Activated CD4-positive, alpha-beta T cell treated with anti-CD3 and anti-CD28 coated beads for 1 hour (primary cell): ENCODE measurements at regions not wholly inside any gene's neighbourhood (a gene's known extent, or its start where the extent isn't known, plus 50 kb on each side); places are given as distances from the start of the nearest gene placed in this dataset.
"Not testable (repeated sequence)": the region's sequence is repeated elsewhere in the genome, so short reads cannot be mapped to it uniquely, and the experiment has no call there.

Source experiments
- DNase-seq: peaks from one replicate; pipeline ENCODE4 v3.0.0-alpha.2; 2020

GRCh38 chr6:85355816-85356215 lies 94.1 kb upstream of the NT5E start:
- no peak for DNase-seq

DNA sequence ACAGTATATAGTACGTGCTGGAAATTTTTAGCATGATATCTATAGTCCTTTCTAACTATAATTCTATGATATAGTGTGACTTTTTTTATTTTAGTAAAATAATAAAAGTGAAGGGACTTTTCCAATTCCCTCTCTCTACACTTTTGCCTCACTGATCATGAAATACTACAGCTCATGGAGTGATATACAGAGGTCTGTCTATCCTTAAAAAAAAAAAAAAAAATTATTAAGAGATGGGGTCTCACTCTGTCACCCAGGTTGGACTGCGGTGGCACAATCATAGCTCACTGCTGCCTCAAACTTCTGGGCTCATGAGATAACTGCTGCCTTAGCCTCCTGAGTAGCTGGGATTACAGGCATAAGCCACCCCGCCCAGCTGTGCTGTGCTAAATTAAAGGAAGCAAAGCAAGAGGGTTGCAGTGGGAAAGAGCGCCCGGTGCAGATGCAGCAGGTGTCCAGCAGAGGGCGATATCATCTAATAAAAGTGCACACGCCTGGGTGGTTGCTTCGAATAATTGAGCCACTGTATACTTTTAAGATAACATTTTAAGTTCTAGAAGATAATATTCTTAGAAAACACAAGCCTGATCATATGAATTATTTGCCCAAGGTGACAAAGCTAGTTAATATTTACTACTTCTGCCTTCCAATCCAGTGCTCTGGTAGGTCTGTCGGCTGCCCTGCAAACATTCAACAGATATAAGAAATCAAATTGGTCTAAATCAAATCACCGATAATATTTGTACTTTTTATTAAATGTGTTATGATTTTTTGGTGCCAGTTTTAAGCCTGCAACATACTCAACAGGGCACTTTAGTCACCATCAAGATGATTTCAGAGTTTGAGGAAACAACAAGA lies 94.9 kb upstream of the NT5E start:
- DNase-seq = peak; percentile 15

DNA sequence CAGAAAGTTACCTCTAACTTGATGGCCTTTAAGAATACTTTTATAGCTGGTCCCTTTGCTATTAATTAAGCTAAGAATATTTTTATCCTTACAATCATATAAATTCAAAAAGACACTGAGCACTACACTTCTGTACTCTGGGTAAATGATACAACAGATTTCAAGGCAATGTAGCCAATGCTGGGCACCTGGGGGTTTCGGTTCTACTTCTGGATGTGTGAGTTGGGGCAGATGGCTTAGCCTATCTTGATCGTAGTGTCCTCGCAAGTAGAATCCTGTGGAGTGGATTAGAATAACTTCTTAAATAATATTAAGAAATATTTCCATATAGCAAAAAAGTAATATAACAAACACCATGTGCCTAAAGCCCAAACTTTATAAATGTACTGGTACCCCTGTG lies 96.9 kb upstream of the NT5E start:
- no peak for DNase-seq

DNA sequence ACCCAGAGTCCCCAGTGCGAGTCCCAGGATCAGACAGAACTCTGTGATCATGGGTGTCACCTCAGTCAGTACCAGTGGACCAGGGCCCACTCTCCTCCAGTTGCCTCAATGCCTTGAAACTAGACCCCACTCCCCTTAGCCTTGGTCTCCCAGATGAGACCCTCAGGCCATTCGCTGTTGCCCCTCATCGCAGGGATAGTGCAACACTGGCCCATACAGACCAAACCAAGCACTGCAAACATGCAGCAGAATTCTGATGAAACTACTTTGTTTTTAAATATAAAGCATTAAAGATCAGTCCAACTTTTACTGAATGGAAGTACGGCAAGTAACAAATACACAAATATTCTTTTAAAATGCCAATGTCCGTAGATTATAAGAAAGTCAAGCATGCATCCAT lies 101.2 kb upstream of the NT5E start:
- no peak for DNase-seq

DNA sequence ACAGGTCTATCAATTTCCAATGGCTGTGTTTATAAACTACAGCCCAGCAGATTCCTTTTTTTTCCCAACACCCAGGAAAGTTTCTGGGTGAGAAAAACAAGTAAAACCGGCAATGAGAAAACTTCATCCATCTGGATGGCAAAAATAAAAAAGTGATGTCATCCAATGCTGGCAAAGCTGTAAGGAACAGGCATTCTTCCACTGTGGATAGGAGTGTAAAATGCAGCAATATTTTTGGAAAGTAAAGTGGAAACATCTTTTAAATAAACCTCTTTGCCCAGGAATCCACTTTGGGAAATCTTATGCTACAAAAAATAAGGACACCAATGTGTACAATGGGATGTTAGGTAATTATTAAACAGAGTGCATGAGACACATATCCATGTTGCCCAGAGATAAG lies 102.1 kb upstream of the NT5E start:
- DNase-seq = no peak

- DNase-seq = no peak
These were observed 103.7 kb upstream of the NT5E start for GRCh38 chr6:85346196-85346595.

DNA sequence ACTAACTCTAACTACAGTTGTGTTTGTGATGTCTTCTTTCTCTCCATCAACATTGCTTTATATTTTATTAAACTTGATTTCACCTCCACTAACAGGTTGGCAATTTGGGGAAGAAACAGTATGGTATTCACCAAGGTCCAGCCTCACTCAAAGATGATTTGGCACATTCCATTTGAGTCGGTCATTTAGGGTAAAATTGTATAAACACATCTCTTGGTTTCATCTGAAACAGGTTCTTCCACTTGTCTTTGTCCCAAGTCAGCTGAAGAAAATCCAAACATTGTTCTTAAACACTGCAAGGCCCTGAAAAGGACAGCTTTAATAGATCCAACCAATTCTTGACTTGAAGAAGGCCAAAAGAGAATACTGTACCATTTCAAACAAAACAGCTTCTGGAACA lies 104.9 kb upstream of the NT5E start:
- no peak for DNase-seq

- no peak for DNase-seq
These were observed 106.5 kb upstream of the NT5E start for GRCh38 chr6:85343428-85343827.

GRCh38 chr6:85329196-85329595 lies 120.7 kb upstream of the NT5E start:
- no peak for DNase-seq

DNA sequence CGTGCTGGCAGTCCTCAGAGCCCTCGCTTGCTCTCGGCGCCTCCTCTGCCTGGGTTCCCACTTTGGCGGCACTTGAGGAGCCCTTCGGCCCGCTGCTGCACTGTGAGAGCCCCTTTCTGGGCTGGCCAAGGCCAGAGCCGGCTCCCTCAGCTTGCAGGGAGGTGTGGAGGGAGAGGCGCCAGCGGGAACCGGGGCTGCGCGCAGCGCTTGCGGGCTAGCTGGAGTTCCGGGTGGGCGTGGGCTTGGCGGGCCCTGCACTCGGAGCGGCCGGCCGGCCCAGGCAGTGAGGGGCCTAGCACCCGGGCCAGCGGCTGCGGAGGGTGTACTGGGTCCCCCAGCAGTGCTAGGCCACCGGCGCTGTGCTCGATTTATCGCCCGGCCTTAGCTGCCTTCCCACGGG lies 124.1 kb upstream of the NT5E start:
- DNase-seq = not testable (repeated sequence)

GRCh38 chr6:85323435-85324040 lies 126.3 kb upstream of the NT5E start:
- DNase-seq = peak; percentile 22

- DNase-seq = no peak
These were observed 127.3 kb upstream of the NT5E start for GRCh38 chr6:85322446-85323105.

DNA sequence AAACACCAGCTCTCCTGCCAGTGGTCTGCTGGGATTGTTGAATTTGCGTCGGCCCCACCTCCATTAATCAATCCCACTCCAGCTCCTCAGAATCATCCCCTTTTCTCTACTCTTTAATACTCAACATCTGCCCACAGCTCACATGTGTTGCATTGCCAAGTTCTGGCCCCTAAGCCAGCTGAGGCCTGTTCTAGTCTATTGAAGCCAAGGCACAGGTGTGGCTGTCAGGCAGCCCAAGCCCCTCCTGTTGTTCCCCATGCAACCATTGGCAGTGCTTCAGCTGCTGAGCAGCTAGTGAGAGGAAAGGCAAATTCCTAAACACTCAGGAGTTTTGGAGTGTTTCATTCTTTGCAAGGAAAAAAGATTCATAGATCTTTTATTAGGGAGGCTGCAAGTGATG lies 128.0 kb upstream of the NT5E start:
- no peak for DNase-seq

- no peak for DNase-seq
These were observed 135.3 kb upstream of the NT5E start for GRCh38 chr6:85314586-85314985.

GRCh38 chr6:85300581-85300980 lies 149.3 kb upstream of the NT5E start:
- DNase-seq = no peak

GRCh38 chr6:85298553-85298952 lies 151.3 kb upstream of the NT5E start:
- DNase-seq = no peak

- DNase-seq = no peak
These were observed 158.6 kb upstream of the NT5E start for GRCh38 chr6:85291326-85291725.

- DNase-seq = no peak
These were observed 162.2 kb upstream of the NT5E start for GRCh38 chr6:85287654-85288053.

GRCh38 chr6:85287158-85287557 lies 162.7 kb upstream of the NT5E start:
- no peak for DNase-seq

DNA sequence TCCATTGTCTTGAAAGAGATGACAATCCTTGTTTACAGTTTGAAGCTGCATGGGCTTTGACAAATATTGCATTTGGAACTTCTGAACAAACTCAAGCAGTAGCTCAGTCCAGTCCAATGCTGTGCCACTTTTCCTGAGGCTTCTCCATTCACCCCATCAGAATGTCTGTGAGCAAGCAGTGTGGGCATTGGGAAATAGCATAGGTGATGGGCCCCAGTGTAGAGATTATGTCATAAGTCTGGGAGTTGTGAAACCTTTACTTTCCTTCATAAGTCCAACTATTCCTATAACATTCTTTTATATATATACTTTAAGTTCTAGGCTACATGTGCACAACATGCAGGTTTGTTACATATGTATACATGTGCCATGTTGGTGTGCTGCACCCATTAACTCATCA lies 163.4 kb upstream of the NT5E start:
- DNase-seq = not testable (repeated sequence)

DNA sequence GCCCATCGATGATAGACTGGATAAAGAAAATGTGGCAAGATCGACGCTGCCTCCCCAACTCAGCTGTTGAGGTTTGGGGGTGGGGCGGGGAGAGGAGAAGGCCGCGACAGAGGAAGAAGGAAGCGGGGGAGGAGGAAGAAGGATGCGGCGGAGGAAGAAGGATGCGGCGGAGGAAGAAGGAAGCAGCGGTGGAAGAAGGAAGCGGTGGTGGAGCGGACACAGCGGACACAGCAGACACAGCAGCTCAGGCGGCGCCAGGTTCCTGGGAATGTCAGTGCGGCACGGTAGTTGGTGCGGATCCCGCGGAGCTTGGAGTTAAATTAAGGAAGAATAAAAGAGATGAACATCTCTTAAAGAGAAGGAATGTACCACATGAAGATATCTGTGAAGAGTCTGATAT lies 163.9 kb upstream of the NT5E start:
- DNase-seq = no peak

- no peak for DNase-seq
These were observed 164.8 kb upstream of the NT5E start for GRCh38 chr6:85285114-85285513.

GRCh38 chr6:85283436-85283835 lies 166.4 kb upstream of the NT5E start:
- no peak for DNase-seq

DNA sequence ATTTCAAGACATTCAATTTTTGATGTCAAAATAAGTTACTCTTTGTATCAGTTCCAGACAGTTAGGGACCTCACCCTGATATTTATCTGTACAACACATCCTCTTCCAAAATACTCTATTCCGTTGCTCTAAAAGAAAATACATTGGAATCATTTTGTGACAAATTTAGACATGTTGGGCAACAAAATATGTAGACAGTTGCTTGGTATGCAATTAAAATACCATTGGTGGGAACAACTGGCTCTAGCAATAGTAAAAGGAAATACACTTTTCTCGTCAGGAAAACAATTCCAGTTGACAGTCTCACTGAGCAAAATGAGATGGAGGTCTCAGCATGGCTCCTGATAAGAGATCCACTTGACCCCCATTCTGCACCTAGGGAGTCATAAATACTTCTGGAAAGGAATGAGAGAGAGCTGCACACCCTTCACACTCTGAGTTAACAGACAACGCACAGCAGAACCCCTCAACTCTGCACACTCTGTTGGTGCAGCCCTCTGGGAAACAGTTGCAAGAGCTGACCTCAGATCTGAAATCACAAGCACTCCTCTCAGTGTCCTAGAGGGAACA lies 171.3 kb upstream of the NT5E start:
- DNase-seq = no peak
